Gastrocnemius medialis (tissue), 4 donors: ENCODE measurements at regions not wholly inside any gene's neighbourhood (a gene's known extent, or its start where the extent isn't known, plus 50 kb on each side); places are given as distances from the start of the nearest gene placed in this dataset.

ENCODE experiments used
- POLR2A ChIP-seq, 2 donors: fragments of 450-650 bp; IDR thresholded peaks; one replicate each; pipeline ENCODE4 v1.6.1; 2017; ENCODE audit warnings: antibody characterized with exemption in 2 of 2, mild to moderate bottlenecking in 2 of 2, moderate library complexity in 2 of 2
- TF ChIP-seq, protein P1 (sequence below), 5 experiments: fragments of 450-650 bp in 3 of 5; fragments of 200-600 bp in 2 of 5; sonication (generic) in 2 of 5; IDR thresholded peaks in 4 of 5; conservative IDR thresholded peaks in 1 of 5; 1 replicate in 4 of 5; 2 replicates in 1 of 5; pipeline ENCODE4 v1.5.1; 2016 to 2019; ENCODE audit warnings: antibody characterized with exemption in 5 of 5, mild to moderate bottlenecking in 3 of 5, moderate library complexity in 3 of 5

DNA sequence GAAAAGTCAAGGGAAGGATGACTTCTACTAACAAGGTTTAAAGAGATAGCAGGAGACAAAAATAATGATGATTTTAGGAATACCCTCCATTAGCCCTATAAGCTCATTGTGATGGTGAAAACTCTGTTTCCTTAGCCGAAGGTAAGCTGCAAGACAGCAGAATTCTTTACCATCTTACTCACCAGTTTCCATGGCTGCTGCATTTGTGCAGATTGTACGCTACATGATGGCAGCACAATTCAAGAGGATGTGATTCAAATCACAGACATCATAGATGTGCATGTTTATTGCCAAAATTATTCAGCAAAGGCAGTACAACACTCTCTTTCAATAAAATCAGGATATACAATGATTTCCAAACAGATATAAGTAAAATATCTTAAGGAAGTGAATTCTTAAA, 175.6 kb downstream of the SPATA31D1 start:
- TF ChIP-seq, protein P1, sequence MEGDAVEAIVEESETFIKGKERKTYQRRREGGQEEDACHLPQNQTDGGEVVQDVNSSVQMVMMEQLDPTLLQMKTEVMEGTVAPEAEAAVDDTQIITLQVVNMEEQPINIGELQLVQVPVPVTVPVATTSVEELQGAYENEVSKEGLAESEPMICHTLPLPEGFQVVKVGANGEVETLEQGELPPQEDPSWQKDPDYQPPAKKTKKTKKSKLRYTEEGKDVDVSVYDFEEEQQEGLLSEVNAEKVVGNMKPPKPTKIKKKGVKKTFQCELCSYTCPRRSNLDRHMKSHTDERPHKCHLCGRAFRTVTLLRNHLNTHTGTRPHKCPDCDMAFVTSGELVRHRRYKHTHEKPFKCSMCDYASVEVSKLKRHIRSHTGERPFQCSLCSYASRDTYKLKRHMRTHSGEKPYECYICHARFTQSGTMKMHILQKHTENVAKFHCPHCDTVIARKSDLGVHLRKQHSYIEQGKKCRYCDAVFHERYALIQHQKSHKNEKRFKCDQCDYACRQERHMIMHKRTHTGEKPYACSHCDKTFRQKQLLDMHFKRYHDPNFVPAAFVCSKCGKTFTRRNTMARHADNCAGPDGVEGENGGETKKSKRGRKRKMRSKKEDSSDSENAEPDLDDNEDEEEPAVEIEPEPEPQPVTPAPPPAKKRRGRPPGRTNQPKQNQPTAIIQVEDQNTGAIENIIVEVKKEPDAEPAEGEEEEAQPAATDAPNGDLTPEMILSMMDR (IDR thresholded peaks at IDR 0.05 in 4 of 5, conservative IDR thresholded peaks at IDR 0.05 in 1 of 5) = no peak
- TF ChIP-seq POLR2A (IDR thresholded peaks at IDR 0.05) = no peak
